Mucosa of rectum (tissue), 2 donors: ENCODE measurements at regions not wholly inside any gene's neighbourhood (a gene's known extent, or its start where the extent isn't known, plus 50 kb on each side); places are given as distances from the start of the nearest gene placed in this dataset.

Source experiments
- H3K27ac ChIP-seq, 2 donors: one replicate each; pipeline ENCODE4 v1.7.0; 2013; ENCODE audit warnings: inconsistent platforms in 2 of 2, low read depth in 2 of 2, low read length in 2 of 2
- H3K27me3 ChIP-seq, 2 donors: one replicate each; pipeline ENCODE4 v1.7.0; 2013; ENCODE audit warnings: low read length in 2 of 2; ENCODE audit not compliant: control insufficient read depth in 2 of 2, insufficient read depth in 2 of 2
- H3K36me3 ChIP-seq, 2 donors: one replicate each; pipeline ENCODE4 v1.7.0; 2013; ENCODE audit warnings: low read length in 2 of 2; ENCODE audit not compliant: control insufficient read depth in 2 of 2, insufficient read depth in 2 of 2
- H3K4me1 ChIP-seq, 2 donors: one replicate each; pipeline ENCODE4 v1.7.0; 2013; ENCODE audit warnings: low read length in 2 of 2, mild to moderate bottlenecking in 1 of 2; ENCODE audit not compliant: control insufficient read depth in 2 of 2, insufficient read depth in 2 of 2
- H3K4me3 ChIP-seq, 2 donors: one replicate each; pipeline ENCODE4 v1.7.0; 2013; ENCODE audit warnings: low read length in 2 of 2
- H3K9ac ChIP-seq, 2 donors: one replicate each; pipeline ENCODE4 v1.7.0; 2013; ENCODE audit warnings: low read length in 2 of 2, low read depth in 1 of 2, mild to moderate bottlenecking in 1 of 2
- H3K9me3 ChIP-seq, 2 donors: one replicate each; pipeline ENCODE4 v1.7.0; 2013; ENCODE audit warnings: low read length in 2 of 2; ENCODE audit not compliant: control insufficient read depth in 2 of 2
- donor health status: healthy.
- donor health status: Normal muscosa, but diverticular disease.

DNA sequence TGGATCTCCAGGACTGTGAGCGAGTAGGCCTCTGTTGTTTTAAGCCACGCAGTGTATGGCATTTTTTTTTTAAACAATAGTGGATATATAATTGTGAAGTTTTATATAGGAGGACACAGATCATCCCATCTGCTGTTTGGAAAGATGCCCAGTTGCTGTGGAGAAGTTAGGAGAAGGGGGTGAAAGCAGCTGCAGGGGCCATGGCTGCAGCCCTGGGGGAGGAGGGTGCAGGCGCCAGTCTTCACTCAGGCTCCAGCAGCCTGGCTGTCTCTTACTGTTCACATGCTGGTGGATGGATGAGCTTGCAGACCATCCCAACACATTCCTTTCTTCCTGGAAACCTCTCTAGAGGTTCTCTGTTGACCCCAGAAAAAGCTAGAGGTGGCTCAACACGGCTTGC is 242.3 kb downstream of the TEX29 start:
- Histone ChIP-seq H3K27me3 (no peaks in the 10 kb centered on the region), H3K4me3 (no peak overlapping the region), H3K9me3 (no peaks in the 10 kb centered on the region), H3K27ac (no peak overlapping the region), H3K4me1 (no peaks in the 10 kb centered on the region), H3K36me3 (no peaks in the 10 kb centered on the region), H3K9ac (no peak overlapping the region)

DNA sequence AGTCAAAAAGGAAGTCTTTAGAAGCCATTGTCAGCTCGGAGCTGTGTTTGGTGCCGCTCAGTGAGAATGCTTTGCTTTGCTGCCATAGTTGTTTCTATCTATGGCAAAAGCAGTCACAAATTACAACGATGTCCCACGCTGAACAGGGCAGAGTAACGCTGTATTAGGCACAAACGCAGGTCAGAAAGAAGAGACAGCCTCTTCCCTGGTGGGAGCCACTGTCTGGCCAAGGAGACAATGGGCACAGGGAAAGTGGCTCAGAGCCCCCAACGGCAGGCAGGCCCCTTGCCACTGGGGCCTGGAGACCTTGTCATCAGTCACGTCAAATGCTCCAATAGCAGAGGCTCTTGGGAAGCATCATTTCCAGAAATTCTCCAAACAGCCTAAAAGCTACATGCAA is 244.2 kb downstream of the TEX29 start:
- Histone ChIP-seq H3K27ac (no peak overlapping the region), H3K4me1 (no peaks in the 10 kb centered on the region), H3K9me3 (no peaks in the 10 kb centered on the region), H3K36me3 (no peaks in the 10 kb centered on the region), H3K9ac (no peak overlapping the region), H3K27me3 (no peaks in the 10 kb centered on the region), H3K4me3 (no peak overlapping the region)

DNA sequence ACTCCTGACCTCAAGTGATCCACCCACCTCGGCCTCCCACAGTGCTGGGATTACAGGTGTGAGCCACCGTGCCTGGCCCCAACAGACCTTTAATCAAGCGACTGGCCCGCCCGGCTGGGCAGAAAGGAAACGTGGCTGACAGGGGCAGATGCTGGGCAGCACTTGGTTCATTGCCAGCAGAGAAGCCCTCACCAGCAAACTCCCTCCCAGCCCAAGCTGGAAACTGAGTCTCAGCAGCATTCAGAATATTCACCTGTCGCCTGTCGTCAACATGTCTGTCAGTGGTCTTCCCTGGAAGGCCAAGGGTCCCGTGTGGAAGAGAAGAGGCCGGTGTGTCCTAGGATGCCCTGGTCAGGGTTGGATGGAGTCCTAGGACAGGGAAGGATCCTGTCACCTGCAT is 245.0 kb downstream of the TEX29 start:
- no peaks in the 10 kb centered on the region for H3K4me1 ChIP-seq
- H3K9me3 ChIP-seq = no peaks in the 10 kb centered on the region
- H3K4me3 ChIP-seq = no peak overlapping the region

DNA sequence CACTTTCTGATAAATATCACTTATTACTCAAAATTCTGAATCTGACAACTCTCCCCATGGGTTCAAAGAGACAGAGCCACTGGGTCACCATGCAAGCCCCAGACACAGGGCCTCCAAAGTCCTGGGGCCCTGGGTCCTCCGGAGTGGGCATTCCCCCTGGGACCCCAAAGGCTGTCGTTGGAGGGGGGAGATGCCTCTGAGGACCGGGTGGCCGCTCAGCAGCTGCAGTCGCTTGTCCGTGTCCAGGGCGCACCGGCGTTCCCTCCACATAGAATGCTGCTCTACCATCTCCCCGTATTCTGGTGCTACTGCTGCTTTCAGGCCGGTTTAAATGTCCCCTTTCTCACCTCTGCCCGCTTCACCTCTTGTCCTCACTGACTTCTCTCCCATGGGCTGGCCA is 246.1 kb downstream of the TEX29 start:
- no peak overlapping the region for H3K9ac ChIP-seq
- no peaks in the 10 kb centered on the region for H3K36me3 ChIP-seq
- no peaks in the 10 kb centered on the region for H3K27me3 ChIP-seq
- H3K4me3 ChIP-seq = no peak overlapping the region
- no peak overlapping the region for H3K27ac ChIP-seq
- no peaks in the 10 kb centered on the region for H3K4me1 ChIP-seq
- H3K9me3 ChIP-seq = no peaks in the 10 kb centered on the region

More for the DNA sequence above, 245.0 kb downstream of the TEX29 start:
- no peaks in the 10 kb centered on the region for H3K36me3 ChIP-seq
- H3K27me3 ChIP-seq = no peaks in the 10 kb centered on the region
- no peak overlapping the region for H3K27ac ChIP-seq
- no peak overlapping the region for H3K9ac ChIP-seq

DNA sequence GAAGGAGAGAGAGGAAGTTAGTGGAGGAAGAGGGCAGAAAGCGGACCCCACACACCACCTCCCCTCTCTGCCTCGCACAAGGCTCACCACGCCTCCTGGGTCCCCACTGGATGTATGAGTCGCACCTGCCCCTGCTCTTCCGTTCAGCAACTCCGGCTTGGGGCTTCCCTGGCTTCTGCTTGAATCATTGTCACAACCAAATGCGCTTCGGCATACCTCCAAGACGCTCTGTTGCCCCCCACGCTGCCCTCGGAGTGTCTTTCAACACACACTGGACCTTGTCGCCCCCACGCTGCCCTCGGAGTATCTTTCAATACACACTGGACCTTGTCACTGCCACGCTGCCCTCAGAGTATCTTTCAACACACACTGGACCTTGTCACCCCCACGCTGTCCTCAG is 247.2 kb downstream of the TEX29 start:
- H3K27me3 ChIP-seq = no peaks in the 10 kb centered on the region
- no peak overlapping the region for H3K27ac ChIP-seq
- no peak overlapping the region for H3K9ac ChIP-seq
- no peaks in the 10 kb centered on the region for H3K4me1 ChIP-seq
- no peaks in the 10 kb centered on the region for H3K36me3 ChIP-seq
- no peaks in the 10 kb centered on the region for H3K9me3 ChIP-seq
- no peak overlapping the region for H3K4me3 ChIP-seq

DNA sequence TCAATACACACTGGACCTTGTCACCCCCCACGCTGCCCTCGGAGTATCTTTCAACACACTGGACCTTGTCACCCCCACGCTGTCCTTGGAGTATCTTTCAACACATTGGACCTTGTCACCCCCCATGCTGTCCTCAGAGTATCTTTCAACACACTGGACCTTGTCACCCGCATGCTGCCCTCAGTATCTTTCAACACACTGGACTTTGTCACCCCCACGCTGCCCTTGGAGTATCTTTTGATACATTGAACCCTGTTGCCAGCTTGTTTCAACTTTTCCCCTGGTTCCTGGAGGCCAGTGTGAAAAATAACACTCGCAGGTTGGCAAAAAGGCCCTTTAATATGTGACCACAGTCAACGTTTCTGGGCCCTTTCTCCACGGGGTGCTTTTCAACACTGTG is 247.8 kb downstream of the TEX29 start:
- no peaks in the 10 kb centered on the region for H3K36me3 ChIP-seq
- no peak overlapping the region for H3K9ac ChIP-seq
- H3K4me1 ChIP-seq = no peaks in the 10 kb centered on the region
- H3K4me3 ChIP-seq = no peak overlapping the region
- H3K27ac ChIP-seq = no peak overlapping the region
- H3K9me3 ChIP-seq = no peaks in the 10 kb centered on the region
- no peaks in the 10 kb centered on the region for H3K27me3 ChIP-seq

DNA sequence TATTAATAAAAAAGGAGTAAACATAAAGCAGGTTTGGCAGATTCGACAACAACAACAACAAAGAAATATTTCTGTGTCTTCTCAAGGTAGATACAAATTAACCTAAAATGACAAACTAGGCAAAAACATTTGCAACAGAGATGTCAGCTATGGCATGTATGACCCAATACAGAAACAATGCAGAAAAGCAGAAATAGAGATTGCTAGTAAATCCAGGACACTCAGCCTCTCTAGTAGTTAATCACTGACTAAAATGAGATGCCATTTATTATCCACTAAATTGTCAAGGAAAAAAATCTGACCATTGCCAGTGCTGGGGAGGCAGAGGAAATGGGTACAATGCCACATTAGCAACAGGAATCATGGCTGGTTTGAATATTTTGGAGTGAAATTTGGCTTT is 250.5 kb downstream of the TEX29 start:
- Histone ChIP-seq H3K27ac (no peak overlapping the region), H3K4me3 (no peak overlapping the region), H3K9me3 (peaks cover 5 to 11% of the 10 kb centered on the region in 2 donors)

DNA sequence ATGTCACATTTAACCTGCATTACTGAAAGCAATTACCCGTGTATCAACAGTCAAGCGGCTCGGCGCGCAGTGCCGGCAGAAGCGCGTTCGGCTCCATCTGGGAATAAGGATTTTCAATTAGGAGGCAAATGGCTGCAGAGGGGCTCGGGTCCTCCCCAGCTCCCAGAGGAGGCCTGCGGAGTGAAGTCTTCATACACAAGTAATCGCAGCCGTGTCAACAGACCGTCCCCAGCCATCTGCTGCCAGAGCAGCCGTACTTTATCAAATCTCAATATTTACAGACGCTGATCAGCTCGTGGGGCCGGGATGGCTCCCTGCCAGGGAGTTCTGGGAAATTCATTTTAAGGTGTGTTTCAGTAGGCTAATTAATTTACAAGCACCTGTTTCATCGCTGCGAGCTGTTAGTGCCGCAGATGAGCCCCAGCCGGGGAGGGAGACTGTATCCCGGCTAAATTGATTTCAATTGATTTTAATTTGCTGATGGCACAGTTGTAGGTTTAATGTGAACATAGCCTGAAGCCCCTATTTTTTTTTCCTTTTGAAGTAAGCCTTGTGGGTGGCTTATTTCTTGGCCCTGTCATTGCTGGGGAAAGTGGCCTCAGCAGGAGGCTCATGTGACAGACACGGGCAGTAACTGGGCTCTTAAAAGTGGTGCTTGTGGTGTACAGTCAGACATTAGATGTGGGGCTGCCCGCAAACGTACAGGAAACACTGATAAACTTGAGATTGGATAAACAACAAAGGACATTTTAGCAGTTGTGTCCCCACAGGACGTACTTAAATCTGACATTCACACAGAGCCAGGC is 252.7 kb downstream of the TEX29 start:
- Histone ChIP-seq H3K4me3 (no peak overlapping the region), H3K9me3 (peaks cover 5 to 11% of the 10 kb centered on the region in 2 donors), H3K36me3 (no peaks in the 10 kb centered on the region), H3K27me3 (no peaks in the 10 kb centered on the region), H3K4me1 (no peaks in the 10 kb centered on the region), H3K9ac (no peak overlapping the region), H3K27ac (no peak overlapping the region)

More for the DNA sequence above, 250.5 kb downstream of the TEX29 start:
- no peaks in the 10 kb centered on the region for H3K27me3 ChIP-seq
- H3K36me3 ChIP-seq = no peaks in the 10 kb centered on the region
- H3K4me1 ChIP-seq = no peaks in the 10 kb centered on the region
- no peak overlapping the region for H3K9ac ChIP-seq

DNA sequence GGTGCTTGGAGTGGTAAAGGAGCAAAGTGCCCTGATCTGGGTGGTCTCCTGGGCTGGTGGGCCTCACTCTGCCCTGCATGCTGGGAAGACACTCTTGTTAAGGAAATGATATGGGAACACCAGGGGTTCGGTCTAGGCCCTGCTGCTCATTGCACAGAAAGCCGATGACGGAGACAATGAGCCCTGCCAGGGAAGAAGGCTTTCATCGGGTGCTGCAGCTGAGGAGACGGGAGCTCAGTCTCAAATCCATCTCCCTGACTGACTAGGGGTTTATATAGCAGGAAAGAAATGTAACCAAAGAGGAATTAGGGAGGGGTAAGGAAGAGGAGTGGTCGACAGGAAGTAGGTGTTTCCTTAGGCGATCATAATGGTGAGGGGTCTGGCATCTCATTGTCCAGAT is 253.4 kb downstream of the TEX29 start:
- peaks cover 5 to 11% of the 10 kb centered on the region in 2 donors for H3K9me3 ChIP-seq
- no peaks in the 10 kb centered on the region for H3K4me1 ChIP-seq
- H3K27me3 ChIP-seq = no peaks in the 10 kb centered on the region
- H3K4me3 ChIP-seq = no peak overlapping the region
- no peak overlapping the region for H3K9ac ChIP-seq
- no peaks in the 10 kb centered on the region for H3K36me3 ChIP-seq
- H3K27ac ChIP-seq = no peak overlapping the region

DNA sequence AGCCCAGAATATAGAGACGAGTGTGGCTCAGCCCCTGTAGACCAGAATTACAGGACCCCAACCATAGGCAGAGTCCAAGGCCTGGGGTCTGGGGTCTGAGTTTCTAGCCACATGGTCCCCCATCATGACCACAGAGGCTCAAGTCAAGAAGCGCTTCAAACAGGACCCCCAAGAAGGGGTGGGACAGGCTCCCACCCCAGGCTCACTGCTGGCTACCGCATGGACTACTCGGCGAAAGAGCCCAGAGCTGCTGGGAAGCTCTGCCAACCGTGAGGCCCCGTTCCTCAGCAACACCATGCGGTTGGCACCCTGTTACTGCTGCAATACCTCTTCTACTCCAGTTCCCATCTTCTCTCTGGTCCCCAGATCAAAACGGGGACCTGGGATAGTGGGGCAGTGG is 254.8 kb downstream of the TEX29 start:
- H3K4me3 ChIP-seq = no peak overlapping the region

More for the DNA sequence above, 254.8 kb downstream of the TEX29 start:
- no peaks in the 10 kb centered on the region for H3K4me1 ChIP-seq
- H3K27ac ChIP-seq = no peak overlapping the region
- no peak overlapping the region for H3K9ac ChIP-seq
- H3K27me3 ChIP-seq = no peaks in the 10 kb centered on the region
- peaks cover 5 to 11% of the 10 kb centered on the region in 2 donors for H3K9me3 ChIP-seq
- no peaks in the 10 kb centered on the region for H3K36me3 ChIP-seq
